ENCODE measurements at regions not wholly inside any gene's neighbourhood (a gene's known extent, or its start where the extent isn't known, plus 50 kb on each side); places are given as distances from the start of the nearest gene placed in this dataset.
"Not testable (repeated sequence)": the region's sequence is repeated elsewhere in the genome, so short reads cannot be mapped to it uniquely, and the experiment has no call there.

DNA sequence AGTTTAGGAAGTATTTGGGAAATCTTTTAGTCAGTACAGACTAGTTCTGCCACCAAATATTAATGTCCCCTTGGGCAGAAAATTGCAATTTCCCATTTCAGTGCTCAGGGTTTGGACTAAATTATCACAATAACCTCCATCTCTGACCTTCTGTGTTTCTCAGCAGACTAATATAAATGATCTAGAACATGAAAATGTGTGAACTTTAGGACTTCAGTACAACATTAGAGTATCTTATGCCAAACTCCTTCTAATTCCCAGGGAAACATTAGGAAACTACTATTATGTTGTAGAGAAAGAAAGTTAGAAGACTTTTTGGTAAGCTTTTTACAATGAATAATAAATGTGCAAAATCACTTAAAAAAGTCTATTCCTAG lies 1087.6 kb upstream of the CITED2 start:
- no peak for DNase-seq (ENCODE audit: low read depth)
- H3K4me3 ChIP-seq (ENCODE audit: low read depth, low read length): no peak overlapping the region
- TF ChIP-seq, protein P1, sequence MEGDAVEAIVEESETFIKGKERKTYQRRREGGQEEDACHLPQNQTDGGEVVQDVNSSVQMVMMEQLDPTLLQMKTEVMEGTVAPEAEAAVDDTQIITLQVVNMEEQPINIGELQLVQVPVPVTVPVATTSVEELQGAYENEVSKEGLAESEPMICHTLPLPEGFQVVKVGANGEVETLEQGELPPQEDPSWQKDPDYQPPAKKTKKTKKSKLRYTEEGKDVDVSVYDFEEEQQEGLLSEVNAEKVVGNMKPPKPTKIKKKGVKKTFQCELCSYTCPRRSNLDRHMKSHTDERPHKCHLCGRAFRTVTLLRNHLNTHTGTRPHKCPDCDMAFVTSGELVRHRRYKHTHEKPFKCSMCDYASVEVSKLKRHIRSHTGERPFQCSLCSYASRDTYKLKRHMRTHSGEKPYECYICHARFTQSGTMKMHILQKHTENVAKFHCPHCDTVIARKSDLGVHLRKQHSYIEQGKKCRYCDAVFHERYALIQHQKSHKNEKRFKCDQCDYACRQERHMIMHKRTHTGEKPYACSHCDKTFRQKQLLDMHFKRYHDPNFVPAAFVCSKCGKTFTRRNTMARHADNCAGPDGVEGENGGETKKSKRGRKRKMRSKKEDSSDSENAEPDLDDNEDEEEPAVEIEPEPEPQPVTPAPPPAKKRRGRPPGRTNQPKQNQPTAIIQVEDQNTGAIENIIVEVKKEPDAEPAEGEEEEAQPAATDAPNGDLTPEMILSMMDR (IDR thresholded peaks at IDR 0.05; ENCODE audit: low read depth, low read length, missing control alignments): no peak
- in situ Hi-C loops (cut with HindIII; ENCODE audit: low sequenced_read_pairs): no loop called here

DNA sequence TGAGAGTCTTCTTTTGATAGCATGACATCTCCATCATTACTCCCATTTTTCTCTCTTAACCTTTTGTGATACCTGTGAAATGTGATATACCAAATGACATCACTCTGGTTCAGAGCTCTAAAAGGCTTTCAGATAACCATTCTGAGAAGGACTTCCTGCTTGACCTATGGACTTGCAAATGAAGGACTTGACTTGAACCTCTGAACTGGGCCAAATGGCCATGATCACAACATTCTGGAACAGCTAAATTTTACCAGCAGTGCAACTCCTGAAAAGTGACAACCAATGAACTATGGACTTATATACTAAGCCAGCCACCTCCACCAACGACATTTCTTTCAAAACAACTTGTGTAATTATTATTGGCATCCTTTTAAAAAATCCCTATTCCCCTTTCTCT lies 1085.8 kb upstream of the CITED2 start:
- TF ChIP-seq, protein P1 (IDR thresholded peaks at IDR 0.05; ENCODE audit: low read depth, low read length, missing control alignments): no peak
- H3K4me3 ChIP-seq (ENCODE audit: low read depth, low read length): no peak overlapping the region
- no peak for DNase-seq (ENCODE audit: low read depth)
- in situ Hi-C loops (cut with HindIII; ENCODE audit: low sequenced_read_pairs): no loop called here

DNA sequence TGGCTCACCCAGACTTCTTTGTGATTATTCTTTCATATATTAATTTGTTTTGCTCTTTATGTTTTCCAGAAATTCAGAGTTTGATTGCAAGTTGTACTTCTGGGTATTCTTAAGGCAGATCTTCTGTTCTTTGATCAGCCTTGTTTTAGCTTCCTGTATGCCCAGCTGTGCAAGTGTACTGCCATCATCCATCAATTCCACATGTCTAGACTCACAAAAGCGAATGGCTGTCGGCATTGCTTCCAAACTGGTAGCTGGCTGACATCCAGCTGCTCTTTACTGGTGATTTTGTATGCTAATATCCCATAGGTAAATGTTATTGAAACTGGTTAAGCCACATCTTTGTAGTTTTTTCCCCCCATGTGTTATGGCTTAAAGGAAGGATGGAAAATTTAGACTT lies 1084.8 kb upstream of the CITED2 start:
- in situ Hi-C loops (cut with HindIII; ENCODE audit: low sequenced_read_pairs): no loop called here
- no peak for DNase-seq (ENCODE audit: low read depth)
- H3K4me3 ChIP-seq (ENCODE audit: low read depth, low read length): no peak overlapping the region
- TF ChIP-seq, protein P1 (IDR thresholded peaks at IDR 0.05; ENCODE audit: low read depth, low read length, missing control alignments): no peak

DNA sequence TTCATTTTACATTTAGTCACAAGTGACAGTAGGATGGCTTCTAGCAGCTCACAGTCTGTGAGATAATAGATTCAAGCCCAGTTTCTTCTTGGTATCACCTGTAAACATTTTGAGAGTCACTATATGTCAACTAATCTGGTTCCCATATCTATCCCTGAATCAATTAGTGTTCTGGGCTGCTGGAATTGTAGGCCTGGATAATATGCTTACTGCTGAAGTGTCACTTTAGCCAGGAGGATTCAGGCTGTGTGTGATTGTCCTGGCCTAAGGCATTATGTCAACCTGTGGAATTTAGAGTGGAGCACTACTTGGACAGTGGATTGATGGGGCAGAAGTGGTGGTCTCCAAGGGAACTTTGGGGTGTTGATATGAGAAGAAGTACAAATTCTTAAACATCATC lies 1071.8 kb upstream of the CITED2 start:
- TF ChIP-seq, protein P1 (IDR thresholded peaks at IDR 0.05; ENCODE audit: low read depth, low read length, missing control alignments): no peak
- no peak overlapping the region for H3K4me3 ChIP-seq (ENCODE audit: low read depth, low read length)
- in situ Hi-C loops (cut with HindIII; ENCODE audit: low sequenced_read_pairs): no loop called here
- DNase-seq (ENCODE audit: low read depth): no peak

DNA sequence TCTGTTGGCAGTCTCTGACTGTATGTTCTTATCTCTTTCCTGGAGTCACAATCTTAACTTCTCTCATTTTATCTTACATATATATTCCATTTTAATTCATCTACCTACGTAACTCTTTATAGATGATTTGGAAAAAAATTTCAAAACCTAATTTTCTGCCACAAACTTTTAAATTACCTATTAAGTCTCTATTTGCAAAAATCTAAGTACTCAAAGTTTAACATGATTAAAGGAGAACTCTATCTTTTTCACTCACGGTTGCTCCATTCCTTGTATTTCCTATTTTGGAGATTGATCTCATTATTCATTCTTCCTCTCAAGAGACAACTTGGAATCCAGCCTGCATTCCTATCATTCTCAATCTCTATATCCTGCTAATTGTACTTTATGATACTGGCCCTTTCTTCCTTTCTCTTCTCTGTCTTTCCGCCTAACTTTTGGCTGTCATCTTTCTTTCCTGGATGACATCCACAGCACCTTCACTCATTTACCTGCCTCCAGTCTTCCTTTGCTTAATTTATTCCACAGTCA lies 1071.1 kb upstream of the CITED2 start:
- peak; percentile 55 for DNase-seq (ENCODE audit: low read depth)
- in situ Hi-C loops (cut with HindIII; ENCODE audit: low sequenced_read_pairs): no loop called here
- H3K4me3 ChIP-seq (ENCODE audit: low read depth, low read length): no peak overlapping the region
- TF ChIP-seq, protein P1 (IDR thresholded peaks at IDR 0.05; ENCODE audit: low read depth, low read length, missing control alignments): no peak

DNA sequence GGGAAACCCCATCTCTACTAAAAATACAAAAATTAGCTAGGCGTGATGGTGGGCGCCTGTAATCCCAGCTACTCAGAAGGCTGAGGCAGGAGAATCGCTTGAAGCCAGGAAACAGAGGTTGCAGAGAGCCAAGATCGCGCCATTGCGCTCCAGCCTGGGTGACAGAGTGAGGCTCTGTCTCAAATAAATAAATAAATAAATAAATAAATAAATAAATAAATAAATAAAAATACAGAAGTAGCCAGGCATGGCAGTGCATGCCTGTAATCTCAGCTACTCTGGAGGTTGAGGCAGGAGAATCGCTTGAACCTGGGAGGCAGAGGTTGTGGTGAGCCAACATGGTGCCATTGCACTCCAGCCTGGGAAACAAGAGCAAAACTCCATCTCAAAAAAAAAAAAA lies 1068.7 kb upstream of the CITED2 start:
- DNase-seq (ENCODE audit: low read depth); H3K4me3 ChIP-seq (ENCODE audit: low read depth, low read length); in situ Hi-C loops (cut with HindIII; ENCODE audit: low sequenced_read_pairs): not testable (repeated sequence)

DNA sequence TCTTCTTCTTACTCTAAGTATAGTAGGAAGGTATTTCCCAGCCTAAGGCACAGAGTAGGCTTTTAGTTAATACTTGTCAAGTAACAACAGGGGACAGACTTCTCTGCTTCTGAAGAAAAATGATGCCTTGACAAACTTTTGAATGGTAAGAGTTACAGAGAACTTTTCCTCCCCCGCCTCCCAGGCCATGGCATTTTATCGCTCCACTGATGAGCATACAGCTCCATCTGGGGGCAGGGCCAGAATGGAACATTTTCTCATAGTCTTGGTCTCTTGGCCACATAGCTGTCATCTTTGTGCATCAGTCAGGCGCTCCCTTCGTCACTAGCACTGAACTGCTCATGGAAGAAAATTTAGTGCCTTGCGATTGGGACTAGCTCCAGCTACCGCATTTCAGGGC lies 1066.8 kb upstream of the CITED2 start:
- DNase-seq (ENCODE audit: low read depth): no peak
- in situ Hi-C loops (cut with HindIII; ENCODE audit: low sequenced_read_pairs): no loop called here
- TF ChIP-seq, protein P1 (IDR thresholded peaks at IDR 0.05; ENCODE audit: low read depth, low read length, missing control alignments): peak; percentile 46
- no peak overlapping the region for H3K4me3 ChIP-seq (ENCODE audit: low read depth, low read length)
